ENCODE measurements at regions not wholly inside any gene's neighbourhood (a gene's known extent, or its start where the extent isn't known, plus 50 kb on each side); places are given as distances from the start of the nearest gene placed in this dataset.

DNA sequence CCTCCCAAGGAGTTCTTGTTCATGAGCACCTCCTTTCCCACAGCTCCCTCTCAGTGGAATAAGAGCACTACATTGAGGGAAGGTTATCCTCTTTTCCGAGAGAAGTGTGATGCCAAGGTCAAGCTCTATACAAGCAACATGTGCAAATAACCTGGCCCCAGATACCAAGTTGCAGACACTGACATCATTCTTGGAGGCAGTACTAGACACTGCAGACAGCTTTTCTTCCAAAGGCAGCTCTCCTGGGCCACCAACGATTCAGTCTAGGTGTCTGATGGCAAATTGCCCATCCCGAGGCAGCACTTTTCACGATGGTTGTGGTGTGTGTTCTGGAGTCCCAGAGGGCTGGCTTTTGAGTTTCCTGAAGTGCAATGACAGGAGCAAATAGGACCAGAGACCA, 384.9 kb downstream of the TLL1 start:
- no peak overlapping the region for H4K8ac ChIP-seq (replicated peaks; ENCODE audit: insufficient read length, low read depth, low read length)

More for the DNA sequence above, 384.9 kb downstream of the TLL1 start:
- H2BK20ac ChIP-seq (ENCODE audit: low read depth, low read length, poor library complexity, severe bottlenecking): no peak overlapping the region
- no peaks in the 10 kb centered on the region for H3K27me3 ChIP-seq (ENCODE audit: insufficient read depth, low read length)
- no peaks in the 10 kb centered on the region for H3K79me2 ChIP-seq (ENCODE audit: insufficient read depth, low read length)
- no peak overlapping the region for H3K4ac ChIP-seq (ENCODE audit: low read depth, low read length)
- Mint-ChIP-seq H3K9me3 (no peaks in the 10 kb centered on the region), H3K4me3 (no peak overlapping the region), H3K4me1 (no peaks in the 10 kb centered on the region), H3K27ac (no peak overlapping the region; a peak in 1 of 7 replicates), H3K27me3 (ENCODE audit: low read depth) (peaks cover 1% of the 10 kb centered on the region; the same call in 1 of the 2 replicates), H3K36me3 (ENCODE audit: insufficient read depth in 1 of 3, low read depth in 3 of 3) (no peaks in the 10 kb centered on the region)
- H3K18ac ChIP-seq (ENCODE audit: insufficient read length, low read depth, low read length): no peak overlapping the region
- H2AFZ ChIP-seq (ENCODE audit: low read length): no peak overlapping the region
- H2BK12ac ChIP-seq (ENCODE audit: insufficient read length, low read depth, low read length): no peak overlapping the region
- H3K56ac ChIP-seq (ENCODE audit: insufficient read length, low read depth, low read length): no peak overlapping the region
- H3K27ac ChIP-seq (ENCODE audit: insufficient read length, low read depth, low read length): no peak overlapping the region
- H3K79me1 ChIP-seq (ENCODE audit: insufficient read depth, low read depth, low read length, poor library complexity, severe bottlenecking): no peaks in the 10 kb centered on the region
- H4K20me1 ChIP-seq (ENCODE audit: control insufficient read depth, insufficient read depth, insufficient read length): no peaks in the 10 kb centered on the region
- H2BK120ac ChIP-seq (ENCODE audit: low read depth, low read length, poor library complexity, severe bottlenecking): no peak overlapping the region
- H4K91ac ChIP-seq (ENCODE audit: insufficient read length, low read depth, low read length): no peak overlapping the region
- H4K5ac ChIP-seq (ENCODE audit: insufficient read length, low read depth, low read length): no peak overlapping the region
- no peaks in the 10 kb centered on the region for H3K4me1 ChIP-seq (ENCODE audit: insufficient read depth, low read length)
- no CpG with 5 or more reads among the region's 4 CpGs for WGBS (ENCODE audit: extremely low coverage, insufficient read length, low lambda C conversion rate)
- H3K14ac ChIP-seq (ENCODE audit: insufficient read depth, low read length): no peak overlapping the region
- no peak for DNase-seq
- H2AK5ac ChIP-seq (ENCODE audit: insufficient read length, low read length): no peak overlapping the region
- no peaks in the 10 kb centered on the region for H3K23me2 ChIP-seq (ENCODE audit: insufficient read length, low read depth, low read length, poor library complexity, severe bottlenecking)
- no peak overlapping the region for H3K23ac ChIP-seq (ENCODE audit: insufficient read length, low read depth, low read length)
- H3K4me2 ChIP-seq (ENCODE audit: insufficient read depth, insufficient read length, low read length): no peak overlapping the region
- H2BK5ac ChIP-seq (ENCODE audit: insufficient read length, low read length): no peak overlapping the region
- TF ChIP-seq, protein P1, sequence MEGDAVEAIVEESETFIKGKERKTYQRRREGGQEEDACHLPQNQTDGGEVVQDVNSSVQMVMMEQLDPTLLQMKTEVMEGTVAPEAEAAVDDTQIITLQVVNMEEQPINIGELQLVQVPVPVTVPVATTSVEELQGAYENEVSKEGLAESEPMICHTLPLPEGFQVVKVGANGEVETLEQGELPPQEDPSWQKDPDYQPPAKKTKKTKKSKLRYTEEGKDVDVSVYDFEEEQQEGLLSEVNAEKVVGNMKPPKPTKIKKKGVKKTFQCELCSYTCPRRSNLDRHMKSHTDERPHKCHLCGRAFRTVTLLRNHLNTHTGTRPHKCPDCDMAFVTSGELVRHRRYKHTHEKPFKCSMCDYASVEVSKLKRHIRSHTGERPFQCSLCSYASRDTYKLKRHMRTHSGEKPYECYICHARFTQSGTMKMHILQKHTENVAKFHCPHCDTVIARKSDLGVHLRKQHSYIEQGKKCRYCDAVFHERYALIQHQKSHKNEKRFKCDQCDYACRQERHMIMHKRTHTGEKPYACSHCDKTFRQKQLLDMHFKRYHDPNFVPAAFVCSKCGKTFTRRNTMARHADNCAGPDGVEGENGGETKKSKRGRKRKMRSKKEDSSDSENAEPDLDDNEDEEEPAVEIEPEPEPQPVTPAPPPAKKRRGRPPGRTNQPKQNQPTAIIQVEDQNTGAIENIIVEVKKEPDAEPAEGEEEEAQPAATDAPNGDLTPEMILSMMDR (conservative IDR thresholded peaks at IDR 0.05): no peak
- no peak overlapping the region for H3K9ac ChIP-seq (ENCODE audit: extremely low read depth, insufficient read length, low read length)
- H3K9me3 ChIP-seq (ENCODE audit: control insufficient read depth, low read depth, low read length): no peaks in the 10 kb centered on the region
- H3T11ph ChIP-seq (ENCODE audit: low read length): no peak overlapping the region
- H2BK15ac ChIP-seq (ENCODE audit: low read depth, low read length): no peak overlapping the region
